Heart right ventricle (tissue), 16 donors: ENCODE measurements at regions not wholly inside any gene's neighbourhood (a gene's known extent, or its start where the extent isn't known, plus 50 kb on each side); places are given as distances from the start of the nearest gene placed in this dataset.

Experiments used
- ATAC-seq, 8 donors: fragments of 200-7000 bp; cut with Tn5 transposase; one replicate each; pipeline ENCODE4 v1.9.1; 2020; ENCODE audit warnings: mild to moderate bottlenecking in 8 of 8, moderate library complexity in 8 of 8, moderate number of reproducible peaks in 1 of 8
- DNase-seq, 2 donors: peaks; one replicate each; pipeline ENCODE4 v3.0.0-alpha.2; 2020
- H3K27ac ChIP-seq, 10 donors: fragments of 200-600 bp; sonication (generic) in 2 of 10; one replicate each; pipeline versions ENCODE4 v1.5.0 to v1.8.0; 2020 to 2022; ENCODE audit warnings: mild to moderate bottlenecking in 3 of 10
- H3K27me3 ChIP-seq, 7 donors: fragments of 200-600 bp; one replicate each; pipeline ENCODE4 v1.8.0; 2021 to 2022; ENCODE audit warnings: mild to moderate bottlenecking in 2 of 7
- H3K36me3 ChIP-seq, 9 donors: fragments of 200-600 bp; sonication (generic) in 1 of 9; one replicate each; pipeline versions ENCODE4 v1.5.0 to v1.8.0; 2020 to 2022; ENCODE audit warnings: mild to moderate bottlenecking in 2 of 9
- H3K4me1 ChIP-seq, 9 donors: fragments of 200-600 bp; sonication (generic) in 1 of 9; one replicate each; pipeline versions ENCODE4 v1.5.0 to v1.8.0; 2020 to 2022; ENCODE audit warnings: mild to moderate bottlenecking in 4 of 9
- H3K4me3 ChIP-seq, 10 donors: fragments of 200-600 bp; sonication (generic) in 2 of 10; one replicate each; pipeline versions ENCODE4 v1.5.0 to v1.8.0; 2020 to 2022; ENCODE audit warnings: mild to moderate bottlenecking in 7 of 10, moderate library complexity in 2 of 10
- H3K9me3 ChIP-seq, 11 donors: fragments of 200-600 bp in 10 of 11; sonication (generic) in 2 of 11; one replicate each; pipeline versions ENCODE4 v1.5.0 to v1.8.0; 2013 to 2022; ENCODE audit warnings: mild to moderate bottlenecking in 2 of 11, control low read depth in 1 of 11, moderate library complexity in 1 of 11
- CTCF ChIP-seq, 9 donors: fragments of 200-600 bp; sonication (generic) in 2 of 9; IDR thresholded peaks; one replicate each; pipeline versions ENCODE4 v1.5.0 to v1.8.0; 2021 to 2022; ENCODE audit warnings: antibody characterized with exemption in 9 of 9, mild to moderate bottlenecking in 5 of 9, moderate library complexity in 1 of 9
- WGBS, 2 donors: extraction: QIAGEN DNeasy Blood & Tissue Kit; methylation state at CpG; one replicate each; pipeline ENCODE4 v1.1.7; 2013; ENCODE audit warnings: inconsistent platforms in 1 of 2; 5-methylcytosine and 5-hydroxymethylcytosine counted together
- intact Hi-C, 10 donors: fragments of 100-400 bp; cut with DNase I; formaldehyde crosslinking; loops; one replicate each; pipeline versions ENCODE4 v1.11.1 to v1.14.2; 2022
- donor health status: Arrhythmogenic right ventricular cardiomyopathy.
- donor health status: ischemic (EF 13 %, LVEDD 7.1; RV severe dilation, severe dysfunction).
- donor health status: healthy with polysubstance abuse.
- donor health status: DM: no; HTN: yes; CAD: no.
- donor health status: DM: no; HTN: no; CAD: no.
- donor health status: ischemic (EF 25% LVEDD 6.9; RV normal size, moderate dysfunction).
- donor health status: ischemic (EF 25% LVEDD 5.7; RV mildly dilated, moderate dysfunction).
- donor health status: healthy.
- donor health status: DM: yes; HTN: yes; CAD: no.
- donor health status: Ischemic cardiomyopathy.
- donor health status: ischemic (EF 35%, LVEDD 5.7; RV mildly dilated, moderate dysfunction).
- donor health status: nonischemic (EF 11% LVEDD 7.7; RV severe dilation, severe dysfunction).
- donor health status: DM: yes; HTN: yes; CAD: no.
- donor health status: PGD.
- donor health status: ischemic (EF 29% LVEDD 5.4; RV normal size, mild dysfunction).
- donor health status: nonischemic (EF 23%, LVEDD 6.1; RV moderate dilation, normal function).

GRCh38 chr4:124918559-124919122 lies 206.1 kb upstream of the ANKRD50 start:
- no peaks in the 10 kb centered on the region for H3K4me1 ChIP-seq
- H3K27ac ChIP-seq: no peak overlapping the region
- H3K4me3 ChIP-seq: no peak overlapping the region
- peaks cover 0 to 4% (median 0%) of the 10 kb centered on the region in 11 donors for H3K9me3 ChIP-seq
- no peaks in the 10 kb centered on the region for H3K36me3 ChIP-seq
- 72 to 80% methylated on average over 3 of the region's 3 CpGs for WGBS, 2 donors
- no peak for TF ChIP-seq CTCF (IDR thresholded peaks at IDR 0.05)
- DNase-seq (no peak), ATAC-seq (no peak)
- intact Hi-C loops: no loop called here
- no peaks in the 10 kb centered on the region for H3K27me3 ChIP-seq

GRCh38 chr4:124915073-124915472 lies 202.5 kb upstream of the ANKRD50 start:
- Histone ChIP-seq H3K27me3 (no peaks in the 10 kb centered on the region), H3K9me3 (peaks cover 0 to 29% (median 17%) of the 10 kb centered on the region in 11 donors), H3K36me3 (no peaks in the 10 kb centered on the region), H3K4me1 (no peaks in the 10 kb centered on the region), H3K4me3 (no peak overlapping the region), H3K27ac (no peak overlapping the region)
- no peak for TF ChIP-seq CTCF (IDR thresholded peaks at IDR 0.05)
- 73 to 87% methylated on average over 1 of the region's 1 CpG for WGBS, 2 donors
- DNase-seq: no peak
- no peak for ATAC-seq
- intact Hi-C loops: no loop called here

GRCh38 chr4:124913237-124913636 lies 200.7 kb upstream of the ANKRD50 start:
- H3K4me3 ChIP-seq: no peak overlapping the region
- no peaks in the 10 kb centered on the region for H3K4me1 ChIP-seq
- 88 to 92% methylated on average over 1 of the region's 1 CpG for WGBS, 2 donors
- intact Hi-C loops: no loop called here
- no peaks in the 10 kb centered on the region for H3K36me3 ChIP-seq
- H3K27ac ChIP-seq: no peak overlapping the region
- no peaks in the 10 kb centered on the region for H3K27me3 ChIP-seq
- peaks cover 0 to 29% (median 17%) of the 10 kb centered on the region in 11 donors for H3K9me3 ChIP-seq
- DNase-seq (no peak), ATAC-seq (no peak)
- TF ChIP-seq CTCF (IDR thresholded peaks at IDR 0.05): no peak

GRCh38 chr4:124910327-124910726 lies 197.8 kb upstream of the ANKRD50 start:
- no peak for DNase-seq
- intact Hi-C loops: no loop called here
- no peak for TF ChIP-seq CTCF (IDR thresholded peaks at IDR 0.05)
- H3K4me3 ChIP-seq: no peak overlapping the region
- no peak for ATAC-seq
- H3K27me3 ChIP-seq: no peaks in the 10 kb centered on the region
- no peak overlapping the region for H3K27ac ChIP-seq
- no peaks in the 10 kb centered on the region for H3K36me3 ChIP-seq
- H3K4me1 ChIP-seq: no peaks in the 10 kb centered on the region
- peaks cover 0 to 29% (median 17%) of the 10 kb centered on the region in 11 donors for H3K9me3 ChIP-seq
